ENCODE measurements at regions not wholly inside any gene's neighbourhood (a gene's known extent, or its start where the extent isn't known, plus 50 kb on each side); places are given as distances from the start of the nearest gene placed in this dataset.

DNA sequence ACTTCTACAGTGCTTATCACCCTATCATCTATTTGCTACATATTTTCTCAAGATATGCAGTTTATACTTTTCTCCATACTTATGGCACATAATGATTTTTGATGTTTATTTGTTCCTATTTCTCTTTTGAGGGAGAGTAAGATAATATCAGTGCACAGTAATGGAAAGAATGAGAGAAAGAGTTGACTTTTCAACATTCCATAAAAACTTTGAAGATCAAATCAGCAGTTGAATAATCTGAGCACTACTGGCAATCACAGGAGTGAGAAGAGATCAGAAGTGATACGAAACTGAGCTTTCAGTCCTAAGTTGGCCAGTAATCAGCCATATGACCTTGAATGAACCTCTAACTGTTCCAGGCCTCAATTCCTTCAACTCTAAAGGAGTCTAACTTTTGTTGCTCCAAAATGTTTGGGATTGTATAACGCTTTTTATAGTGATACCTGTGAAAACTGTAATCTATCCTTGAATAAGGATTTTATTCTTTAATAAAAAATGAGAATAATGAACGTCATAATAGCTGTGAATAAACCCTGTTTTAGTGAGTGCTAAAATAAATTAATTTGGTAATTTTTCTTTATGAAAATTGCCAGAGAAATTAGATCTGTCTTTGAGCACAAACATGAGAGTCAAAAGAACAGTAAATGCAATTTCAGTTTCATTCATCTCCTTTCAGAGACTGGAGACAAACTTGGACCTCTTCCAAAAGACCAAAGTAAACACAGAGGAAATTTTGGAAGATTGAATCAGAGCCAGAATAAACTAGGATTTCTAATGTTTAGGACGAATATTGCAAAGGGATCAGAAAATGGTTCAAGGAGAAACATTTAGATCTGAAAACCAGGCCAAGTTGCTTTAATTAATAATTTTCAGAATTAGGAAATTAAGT lies 309.9 kb downstream of the ADGRL2 start:
- TF ChIP-seq, protein P1, sequence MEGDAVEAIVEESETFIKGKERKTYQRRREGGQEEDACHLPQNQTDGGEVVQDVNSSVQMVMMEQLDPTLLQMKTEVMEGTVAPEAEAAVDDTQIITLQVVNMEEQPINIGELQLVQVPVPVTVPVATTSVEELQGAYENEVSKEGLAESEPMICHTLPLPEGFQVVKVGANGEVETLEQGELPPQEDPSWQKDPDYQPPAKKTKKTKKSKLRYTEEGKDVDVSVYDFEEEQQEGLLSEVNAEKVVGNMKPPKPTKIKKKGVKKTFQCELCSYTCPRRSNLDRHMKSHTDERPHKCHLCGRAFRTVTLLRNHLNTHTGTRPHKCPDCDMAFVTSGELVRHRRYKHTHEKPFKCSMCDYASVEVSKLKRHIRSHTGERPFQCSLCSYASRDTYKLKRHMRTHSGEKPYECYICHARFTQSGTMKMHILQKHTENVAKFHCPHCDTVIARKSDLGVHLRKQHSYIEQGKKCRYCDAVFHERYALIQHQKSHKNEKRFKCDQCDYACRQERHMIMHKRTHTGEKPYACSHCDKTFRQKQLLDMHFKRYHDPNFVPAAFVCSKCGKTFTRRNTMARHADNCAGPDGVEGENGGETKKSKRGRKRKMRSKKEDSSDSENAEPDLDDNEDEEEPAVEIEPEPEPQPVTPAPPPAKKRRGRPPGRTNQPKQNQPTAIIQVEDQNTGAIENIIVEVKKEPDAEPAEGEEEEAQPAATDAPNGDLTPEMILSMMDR (conservative IDR thresholded peaks at IDR 0.05; ENCODE audit: low read depth, low read length): no peak
- peak; percentile 41 for DNase-seq (ENCODE audit: low read depth)

DNA sequence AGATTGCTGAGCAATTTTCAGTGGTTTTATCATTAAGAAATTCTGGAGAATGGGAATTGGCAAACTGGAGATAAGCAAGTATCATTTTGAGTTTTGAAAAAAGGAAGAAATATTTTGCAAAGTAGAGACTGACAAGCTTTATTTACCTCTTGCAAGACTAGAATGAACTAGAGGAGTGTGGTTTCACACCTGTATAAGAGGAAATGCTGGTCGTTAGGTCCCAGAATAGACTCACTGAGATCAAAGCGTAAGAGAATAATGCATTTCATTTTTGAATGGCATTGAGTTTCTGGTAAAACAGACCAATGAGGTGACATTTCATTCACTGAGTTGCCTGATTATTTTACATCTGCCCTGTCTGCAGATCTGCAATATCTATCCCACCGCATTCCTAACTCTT lies 308.1 kb downstream of the ADGRL2 start:
- no peak for DNase-seq (ENCODE audit: low read depth)
- TF ChIP-seq, protein P1 (conservative IDR thresholded peaks at IDR 0.05; ENCODE audit: low read depth, low read length): no peak

More for the DNA sequence above, 309.9 kb downstream of the ADGRL2 start:
- H3K4me3 ChIP-seq (ENCODE audit: low read depth, low read length): no peak overlapping the region

DNA sequence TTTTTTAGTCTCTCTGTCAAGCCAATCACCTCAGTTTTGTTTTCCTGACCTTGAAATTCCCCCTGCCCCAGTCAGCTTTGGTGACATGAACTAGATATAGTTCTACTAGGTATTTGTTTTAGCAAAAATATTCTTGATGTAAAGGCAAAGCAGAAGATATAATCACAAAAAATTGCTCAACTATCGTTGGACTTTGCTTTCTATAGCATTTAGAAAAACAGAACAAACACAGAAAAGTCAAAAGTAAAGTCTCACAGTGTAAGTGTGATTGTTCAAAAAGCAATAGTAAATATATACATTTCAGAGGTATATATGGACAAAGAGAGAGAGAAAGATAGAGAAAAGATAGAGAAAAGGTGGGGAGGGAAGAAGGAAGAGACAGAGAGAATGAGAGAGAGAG lies 305.9 kb downstream of the ADGRL2 start:
- DNase-seq (ENCODE audit: low read depth): no peak
- H3K4me3 ChIP-seq (ENCODE audit: low read depth, low read length): no peak overlapping the region
- TF ChIP-seq, protein P1 (conservative IDR thresholded peaks at IDR 0.05; ENCODE audit: low read depth, low read length): no peak

More for the DNA sequence above, 308.1 kb downstream of the ADGRL2 start:
- no peak overlapping the region for H3K4me3 ChIP-seq (ENCODE audit: low read depth, low read length)

DNA sequence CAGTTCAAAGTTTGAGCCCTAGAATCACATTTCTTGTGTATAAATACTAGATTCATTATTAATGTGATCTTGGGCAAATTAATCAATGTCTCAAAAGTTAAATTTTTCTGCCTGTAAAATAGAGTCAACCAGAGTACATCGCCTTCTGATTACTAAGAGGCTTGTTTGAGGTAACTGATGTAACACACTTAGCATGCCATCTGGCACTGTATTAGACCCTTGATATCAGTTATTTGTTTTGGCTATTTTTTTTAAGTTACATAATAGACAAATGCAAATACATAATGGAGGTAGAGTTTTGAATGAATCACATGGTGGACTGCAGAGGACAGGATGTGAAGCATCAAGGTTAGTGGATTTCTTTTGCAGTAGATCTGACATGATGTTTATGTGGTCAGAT lies 298.4 kb downstream of the ADGRL2 start:
- TF ChIP-seq, protein P1 (conservative IDR thresholded peaks at IDR 0.05; ENCODE audit: low read depth, low read length): no peak

DNA sequence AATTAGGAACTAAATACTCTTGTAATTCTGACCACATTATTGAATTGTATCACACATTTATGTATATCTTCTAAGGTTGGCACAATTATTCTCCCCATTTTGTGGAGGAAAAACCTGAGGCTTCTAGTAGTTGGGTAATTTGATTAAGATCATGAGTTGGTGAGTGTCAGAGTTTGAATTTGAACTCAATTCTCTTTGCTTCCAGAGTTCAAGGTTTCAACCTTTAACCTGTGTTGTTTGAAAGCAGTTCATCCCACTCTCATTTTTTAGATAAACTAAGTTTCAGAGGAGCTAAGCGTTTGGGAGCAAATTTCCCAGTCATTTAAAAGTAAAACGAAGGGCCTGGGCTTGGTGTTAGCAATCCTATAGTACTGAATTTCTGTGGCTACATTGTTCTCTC lies 293.4 kb downstream of the ADGRL2 start:
- TF ChIP-seq, protein P1 (conservative IDR thresholded peaks at IDR 0.05; ENCODE audit: low read depth, low read length): no peak
- H3K4me3 ChIP-seq (ENCODE audit: low read depth, low read length): no peak overlapping the region
- no peak for DNase-seq (ENCODE audit: low read depth)

More for the DNA sequence above, 298.4 kb downstream of the ADGRL2 start:
- DNase-seq (ENCODE audit: low read depth): no peak
- H3K4me3 ChIP-seq (ENCODE audit: low read depth, low read length): no peak overlapping the region

DNA sequence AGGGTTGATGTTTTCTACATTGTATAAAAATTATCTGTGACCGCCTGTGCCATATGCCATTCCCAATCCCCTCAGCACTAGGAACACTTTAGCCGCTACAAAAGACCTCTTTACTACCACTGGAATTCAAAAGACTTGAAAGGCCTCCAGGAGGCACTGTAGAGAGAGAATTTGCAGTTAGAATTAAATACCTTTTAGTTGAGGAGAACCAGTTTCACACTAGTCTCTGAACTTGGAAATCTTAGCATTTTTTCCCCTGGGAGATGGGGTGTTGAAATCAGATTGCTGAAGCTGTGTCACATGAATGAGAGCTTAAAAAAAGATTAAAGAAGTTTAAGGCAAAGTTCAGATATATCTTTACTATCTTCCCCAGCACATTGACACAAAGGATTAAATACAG lies 291.0 kb downstream of the ADGRL2 start:
- TF ChIP-seq, protein P1 (conservative IDR thresholded peaks at IDR 0.05; ENCODE audit: low read depth, low read length): peak; percentile 36
- DNase-seq (ENCODE audit: low read depth): peak; percentile 76
- no peak overlapping the region for H3K4me3 ChIP-seq (ENCODE audit: low read depth, low read length)

DNA sequence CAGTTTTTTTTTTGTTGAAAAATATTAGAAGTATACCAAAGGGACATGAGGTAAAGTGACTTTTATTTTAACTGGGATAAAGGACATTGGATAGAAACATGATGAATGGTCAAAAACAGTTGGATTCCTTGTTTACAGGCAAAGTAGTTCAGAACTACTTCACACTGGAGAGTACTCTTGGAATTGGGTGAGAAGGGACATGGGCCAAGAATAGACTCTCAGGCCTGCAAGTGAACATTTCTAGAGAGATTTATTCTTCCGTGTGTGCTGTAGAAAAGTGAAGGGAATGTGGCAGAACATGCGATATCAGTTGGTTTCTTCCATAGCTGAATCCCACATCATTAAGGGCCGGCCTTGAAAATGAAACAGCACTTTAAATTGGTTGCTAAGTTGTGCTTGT lies 290.5 kb downstream of the ADGRL2 start:
- no peak overlapping the region for H3K4me3 ChIP-seq (ENCODE audit: low read depth, low read length)
- TF ChIP-seq, protein P1 (conservative IDR thresholded peaks at IDR 0.05; ENCODE audit: low read depth, low read length): no peak
- no peak for DNase-seq (ENCODE audit: low read depth)
